Nephron (organoid): ENCODE measurements at regions not wholly inside any gene's neighbourhood (a gene's known extent, or its start where the extent isn't known, plus 50 kb on each side); places are given as distances from the start of the nearest gene placed in this dataset.
A peak's percentile ranks its signal among the peaks of the same experiment; 100 is the strongest.

ENCODE experiments used
- H3K27ac Mint-ChIP-seq, 3 experiments: 2 replicates each; pipeline ENCODE4 v1.8.0; 2020; ENCODE audit warnings: mixed read lengths in 3 of 3, mild to moderate bottlenecking in 2 of 3, moderate library complexity in 1 of 3
- H3K27me3 Mint-ChIP-seq: 2 replicates; pipeline ENCODE4 v1.8.0; 2021; ENCODE audit warnings: low read depth, mild to moderate bottlenecking, moderate library complexity, mixed read lengths
- H3K36me3 Mint-ChIP-seq: 2 replicates; pipeline ENCODE4 v1.8.0; 2020; ENCODE audit warnings: low read depth, mixed read lengths
- H3K4me1 Mint-ChIP-seq: 2 replicates; pipeline ENCODE4 v1.8.0; 2020; ENCODE audit warnings: mixed read lengths
- H3K4me3 Mint-ChIP-seq, 3 experiments: 2 replicates each; pipeline ENCODE4 v1.8.0; 2020; ENCODE audit warnings: mild to moderate bottlenecking in 3 of 3, mixed read lengths in 3 of 3, moderate library complexity in 2 of 3
- H3K9me3 Mint-ChIP-seq: 2 replicates; pipeline ENCODE4 v1.8.0; 2020; ENCODE audit warnings: mixed read lengths
- CTCF ChIP-seq, 3 experiments: fragments of 200-600 bp; sonication (generic); IDR thresholded peaks; one replicate each; pipeline ENCODE4 v1.5.0; 2021; ENCODE audit warnings: antibody characterized with exemption in 3 of 3; ENCODE audit not compliant: unreplicated experiment in 3 of 3

GRCh38 chr4:52312722-52313121 lies 261.6 kb downstream of the SPATA18 start:
- no peak overlapping the region for H3K4me3 Mint-ChIP-seq
- H3K36me3 Mint-ChIP-seq = no peaks in the 10 kb centered on the region
- no peak for TF ChIP-seq CTCF (IDR thresholded peaks at IDR 0.05; ENCODE audit: unreplicated experiment in 3 of 3)
- H3K27me3 Mint-ChIP-seq = no peaks in the 10 kb centered on the region
- peak overlapping the region in 1 of 3 experiments; percentile 58 for H3K27ac Mint-ChIP-seq
- H3K9me3 Mint-ChIP-seq = peaks cover 8% of the 10 kb centered on the region
- no peaks in the 10 kb centered on the region for H3K4me1 Mint-ChIP-seq

GRCh38 chr4:52317361-52317879 lies 266.3 kb downstream of the SPATA18 start:
- TF ChIP-seq CTCF (IDR thresholded peaks at IDR 0.05; ENCODE audit: unreplicated experiment in 3 of 3) = no peak
- Mint-ChIP-seq H3K4me3 (no peak overlapping the region), H3K9me3 (peaks cover 6% of the 10 kb centered on the region), H3K27ac (no peak overlapping the region), H3K36me3 (no peaks in the 10 kb centered on the region), H3K4me1 (no peaks in the 10 kb centered on the region), H3K27me3 (no peaks in the 10 kb centered on the region)

GRCh38 chr4:52317981-52318380 lies 266.9 kb downstream of the SPATA18 start:
- no peak for TF ChIP-seq CTCF (IDR thresholded peaks at IDR 0.05; ENCODE audit: unreplicated experiment in 3 of 3)
- Mint-ChIP-seq H3K4me3 (no peak overlapping the region), H3K27me3 (no peaks in the 10 kb centered on the region), H3K4me1 (no peaks in the 10 kb centered on the region), H3K9me3 (peaks cover 10% of the 10 kb centered on the region), H3K36me3 (no peaks in the 10 kb centered on the region), H3K27ac (no peak overlapping the region)

GRCh38 chr4:52329894-52330293 lies 278.8 kb downstream of the SPATA18 start:
- Mint-ChIP-seq H3K9me3 (peaks cover 46% of the 10 kb centered on the region), H3K27ac (no peak overlapping the region), H3K36me3 (peaks cover 6% of the 10 kb centered on the region), H3K4me3 (no peak overlapping the region), H3K27me3 (no peaks in the 10 kb centered on the region), H3K4me1 (no peaks in the 10 kb centered on the region)
- no peak for TF ChIP-seq CTCF (IDR thresholded peaks at IDR 0.05; ENCODE audit: unreplicated experiment in 3 of 3)

GRCh38 chr4:52343595-52343994 lies 292.5 kb downstream of the SPATA18 start:
- Mint-ChIP-seq H3K27me3 (no peaks in the 10 kb centered on the region), H3K9me3 (no peaks in the 10 kb centered on the region), H3K4me3 (no peak overlapping the region), H3K27ac (no peak overlapping the region), H3K36me3 (no peaks in the 10 kb centered on the region), H3K4me1 (no peaks in the 10 kb centered on the region)
- TF ChIP-seq CTCF (IDR thresholded peaks at IDR 0.05; ENCODE audit: unreplicated experiment in 3 of 3) = no peak

GRCh38 chr4:52350926-52351325 lies 299.8 kb downstream of the SPATA18 start:
- no peaks in the 10 kb centered on the region for H3K9me3 Mint-ChIP-seq
- H3K27me3 Mint-ChIP-seq = no peaks in the 10 kb centered on the region
- no peak for TF ChIP-seq CTCF (IDR thresholded peaks at IDR 0.05; ENCODE audit: unreplicated experiment in 3 of 3)
- H3K27ac Mint-ChIP-seq = no peak overlapping the region
- H3K4me1 Mint-ChIP-seq = no peaks in the 10 kb centered on the region
- no peaks in the 10 kb centered on the region for H3K36me3 Mint-ChIP-seq
- H3K4me3 Mint-ChIP-seq = no peak overlapping the region
